ENCODE measurements at regions not wholly inside any gene's neighbourhood (a gene's known extent, or its start where the extent isn't known, plus 50 kb on each side); places are given as distances from the start of the nearest gene placed in this dataset.

DNA sequence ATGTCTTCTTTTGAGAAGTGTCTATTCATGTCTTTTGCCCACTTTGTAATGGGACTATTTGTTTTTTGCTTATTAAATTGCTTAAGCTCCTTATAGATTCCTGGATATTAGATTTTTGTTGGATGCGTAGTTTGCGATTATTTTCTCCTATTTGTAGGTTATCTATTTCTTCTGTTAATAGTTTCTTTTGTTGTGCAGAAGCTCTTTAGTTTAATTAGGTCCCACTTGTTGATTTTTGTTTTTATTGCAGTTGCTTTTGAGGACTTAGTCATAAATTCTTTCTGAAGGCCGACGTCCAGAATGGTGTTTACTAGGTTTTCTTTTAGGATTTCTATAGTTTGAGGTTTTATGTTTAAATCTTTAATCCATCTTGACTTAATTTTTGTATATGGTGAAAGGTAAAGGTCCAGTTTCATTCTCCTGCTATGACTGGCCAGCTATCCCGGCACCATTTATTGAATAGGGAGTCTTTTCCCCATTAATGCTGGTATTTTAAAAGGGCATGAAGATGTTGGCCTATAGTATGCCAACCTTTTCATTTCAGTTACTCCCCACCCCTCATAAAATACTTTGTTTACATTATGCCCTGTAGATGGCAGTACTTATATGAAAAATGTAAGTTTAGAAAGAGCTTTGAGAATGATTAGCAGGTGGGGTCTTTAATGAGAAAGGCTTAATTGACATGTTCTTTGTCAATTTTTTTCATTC, 62.9 kb upstream of the PSMA6 start:
- H3K4me3 ChIP-seq (ENCODE audit: low read depth, low read length), result no peak overlapping the region
- H3K27ac ChIP-seq (ENCODE audit: extremely low read depth, low read depth, low read length), result no peak overlapping the region
- no peaks in the 10 kb centered on the region for H3K36me3 ChIP-seq (ENCODE audit: control insufficient read depth in 2 of 2, insufficient read depth in 1 of 2, low read length in 2 of 2)
- ChIA-PET CTCF (interaction anchor here (0.6 to 2.9 kb wide), 15 partner anchors 9 to 193 kb away, joined by 3 to 12 read pairs (median 3); partner anchors contain the start of gene NFKBIA), POLR2A (interaction anchor here (1.0 kb wide), 1 partner anchor 63 kb away, joined by 3 read pairs; the partner anchor contains the start of gene PSMA6)
- no peaks in the 10 kb centered on the region; the same call in 1 of the 2 replicates for H3K9me3 ChIP-seq (ENCODE audit: control insufficient read depth, insufficient read depth, low read depth, low read length)
- no peaks in the 10 kb centered on the region for H3K4me1 ChIP-seq (ENCODE audit: control insufficient read depth, insufficient read depth, low read length)
- TF ChIP-seq KLF9 (tag by site-specific recombination; IDR thresholded peaks at IDR 0.05; ENCODE audit: low read depth), result no peak
- no peak for TF ChIP-seq HOXC10 (CRISPR knock-in tag; IDR thresholded peaks at IDR 0.05)
- TF ChIP-seq ZNF670 (tag by site-specific recombination; IDR thresholded peaks at IDR 0.05; ENCODE audit: low read depth), result no peak
- TF ChIP-seq ZNF660 (tag by site-specific recombination; IDR thresholded peaks at IDR 0.05), result no peak
- no peak for TF ChIP-seq AEBP2 (tag by site-specific recombination; IDR thresholded peaks at IDR 0.05; ENCODE audit: borderline replicate concordance)
- TF ChIP-seq SCRT1 (tag by site-specific recombination; IDR thresholded peaks at IDR 0.05; ENCODE audit: borderline replicate concordance), result peak; percentile 82; the same call in 1 of the 2 replicates
- TF ChIP-seq, protein P1, sequence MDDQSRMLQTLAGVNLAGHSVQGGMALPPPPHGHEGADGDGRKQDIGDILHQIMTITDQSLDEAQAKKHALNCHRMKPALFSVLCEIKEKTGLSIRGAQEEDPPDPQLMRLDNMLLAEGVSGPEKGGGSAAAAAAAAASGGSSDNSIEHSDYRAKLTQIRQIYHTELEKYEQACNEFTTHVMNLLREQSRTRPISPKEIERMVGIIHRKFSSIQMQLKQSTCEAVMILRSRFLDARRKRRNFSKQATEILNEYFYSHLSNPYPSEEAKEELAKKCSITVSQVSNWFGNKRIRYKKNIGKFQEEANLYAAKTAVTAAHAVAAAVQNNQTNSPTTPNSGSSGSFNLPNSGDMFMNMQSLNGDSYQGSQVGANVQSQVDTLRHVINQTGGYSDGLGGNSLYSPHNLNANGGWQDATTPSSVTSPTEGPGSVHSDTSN (CRISPR knock-in tag; IDR thresholded peaks at IDR 0.05), result no peak
- TF ChIP-seq, protein P2, sequence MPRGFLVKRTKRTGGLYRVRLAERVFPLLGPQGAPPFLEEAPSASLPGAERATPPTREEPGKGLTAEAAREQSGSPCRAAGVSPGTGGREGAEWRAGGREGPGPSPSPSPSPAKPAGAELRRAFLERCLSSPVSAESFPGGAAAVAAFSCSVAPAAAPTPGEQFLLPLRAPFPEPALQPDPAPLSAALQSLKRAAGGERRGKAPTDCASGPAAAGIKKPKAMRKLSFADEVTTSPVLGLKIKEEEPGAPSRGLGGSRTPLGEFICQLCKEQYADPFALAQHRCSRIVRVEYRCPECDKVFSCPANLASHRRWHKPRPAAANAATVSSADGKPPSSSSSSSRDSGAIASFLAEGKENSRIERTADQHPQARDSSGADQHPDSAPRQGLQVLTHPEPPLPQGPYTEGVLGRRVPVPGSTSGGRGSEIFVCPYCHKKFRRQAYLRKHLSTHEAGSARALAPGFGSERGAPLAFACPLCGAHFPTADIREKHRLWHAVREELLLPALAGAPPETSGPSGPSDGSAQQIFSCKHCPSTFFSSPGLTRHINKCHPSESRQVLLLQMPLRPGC (tag by site-specific recombination; IDR thresholded peaks at IDR 0.05), result no peak
- TF ChIP-seq, protein P3, sequence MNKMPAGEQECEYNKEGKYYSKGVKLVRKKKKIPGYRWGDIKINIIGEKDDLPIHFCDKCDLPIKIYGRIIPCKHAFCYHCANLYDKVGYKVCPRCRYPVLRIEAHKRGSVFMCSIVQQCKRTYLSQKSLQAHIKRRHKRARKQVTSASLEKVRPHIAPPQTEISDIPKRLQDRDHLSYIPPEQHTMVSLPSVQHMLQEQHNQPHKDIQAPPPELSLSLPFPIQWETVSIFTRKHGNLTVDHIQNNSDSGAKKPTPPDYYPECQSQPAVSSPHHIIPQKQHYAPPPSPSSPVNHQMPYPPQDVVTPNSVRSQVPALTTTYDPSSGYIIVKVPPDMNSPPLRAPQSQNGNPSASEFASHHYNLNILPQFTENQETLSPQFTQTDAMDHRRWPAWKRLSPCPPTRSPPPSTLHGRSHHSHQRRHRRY (tag by site-specific recombination; IDR thresholded peaks at IDR 0.05), result no peak
- peak; percentile 87 for TF ChIP-seq SCRT2 (tag by site-specific recombination; IDR thresholded peaks at IDR 0.05)
- TF ChIP-seq, protein P4, sequence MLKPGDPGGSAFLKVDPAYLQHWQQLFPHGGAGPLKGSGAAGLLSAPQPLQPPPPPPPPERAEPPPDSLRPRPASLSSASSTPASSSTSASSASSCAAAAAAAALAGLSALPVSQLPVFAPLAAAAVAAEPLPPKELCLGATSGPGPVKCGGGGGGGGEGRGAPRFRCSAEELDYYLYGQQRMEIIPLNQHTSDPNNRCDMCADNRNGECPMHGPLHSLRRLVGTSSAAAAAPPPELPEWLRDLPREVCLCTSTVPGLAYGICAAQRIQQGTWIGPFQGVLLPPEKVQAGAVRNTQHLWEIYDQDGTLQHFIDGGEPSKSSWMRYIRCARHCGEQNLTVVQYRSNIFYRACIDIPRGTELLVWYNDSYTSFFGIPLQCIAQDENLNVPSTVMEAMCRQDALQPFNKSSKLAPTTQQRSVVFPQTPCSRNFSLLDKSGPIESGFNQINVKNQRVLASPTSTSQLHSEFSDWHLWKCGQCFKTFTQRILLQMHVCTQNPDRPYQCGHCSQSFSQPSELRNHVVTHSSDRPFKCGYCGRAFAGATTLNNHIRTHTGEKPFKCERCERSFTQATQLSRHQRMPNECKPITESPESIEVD (tag by site-specific recombination; IDR thresholded peaks at IDR 0.05), result peak; percentile 40
- no peak for TF ChIP-seq ZNF544 (tag by site-specific recombination; IDR thresholded peaks at IDR 0.05)
- TF ChIP-seq ZBTB7A (tag by site-specific recombination; IDR thresholded peaks at IDR 0.05; ENCODE audit: low read depth), result no peak
- no peak for TF ChIP-seq ZBTB48 (tag by site-specific recombination; IDR thresholded peaks at IDR 0.05)
- TF ChIP-seq, protein P5, sequence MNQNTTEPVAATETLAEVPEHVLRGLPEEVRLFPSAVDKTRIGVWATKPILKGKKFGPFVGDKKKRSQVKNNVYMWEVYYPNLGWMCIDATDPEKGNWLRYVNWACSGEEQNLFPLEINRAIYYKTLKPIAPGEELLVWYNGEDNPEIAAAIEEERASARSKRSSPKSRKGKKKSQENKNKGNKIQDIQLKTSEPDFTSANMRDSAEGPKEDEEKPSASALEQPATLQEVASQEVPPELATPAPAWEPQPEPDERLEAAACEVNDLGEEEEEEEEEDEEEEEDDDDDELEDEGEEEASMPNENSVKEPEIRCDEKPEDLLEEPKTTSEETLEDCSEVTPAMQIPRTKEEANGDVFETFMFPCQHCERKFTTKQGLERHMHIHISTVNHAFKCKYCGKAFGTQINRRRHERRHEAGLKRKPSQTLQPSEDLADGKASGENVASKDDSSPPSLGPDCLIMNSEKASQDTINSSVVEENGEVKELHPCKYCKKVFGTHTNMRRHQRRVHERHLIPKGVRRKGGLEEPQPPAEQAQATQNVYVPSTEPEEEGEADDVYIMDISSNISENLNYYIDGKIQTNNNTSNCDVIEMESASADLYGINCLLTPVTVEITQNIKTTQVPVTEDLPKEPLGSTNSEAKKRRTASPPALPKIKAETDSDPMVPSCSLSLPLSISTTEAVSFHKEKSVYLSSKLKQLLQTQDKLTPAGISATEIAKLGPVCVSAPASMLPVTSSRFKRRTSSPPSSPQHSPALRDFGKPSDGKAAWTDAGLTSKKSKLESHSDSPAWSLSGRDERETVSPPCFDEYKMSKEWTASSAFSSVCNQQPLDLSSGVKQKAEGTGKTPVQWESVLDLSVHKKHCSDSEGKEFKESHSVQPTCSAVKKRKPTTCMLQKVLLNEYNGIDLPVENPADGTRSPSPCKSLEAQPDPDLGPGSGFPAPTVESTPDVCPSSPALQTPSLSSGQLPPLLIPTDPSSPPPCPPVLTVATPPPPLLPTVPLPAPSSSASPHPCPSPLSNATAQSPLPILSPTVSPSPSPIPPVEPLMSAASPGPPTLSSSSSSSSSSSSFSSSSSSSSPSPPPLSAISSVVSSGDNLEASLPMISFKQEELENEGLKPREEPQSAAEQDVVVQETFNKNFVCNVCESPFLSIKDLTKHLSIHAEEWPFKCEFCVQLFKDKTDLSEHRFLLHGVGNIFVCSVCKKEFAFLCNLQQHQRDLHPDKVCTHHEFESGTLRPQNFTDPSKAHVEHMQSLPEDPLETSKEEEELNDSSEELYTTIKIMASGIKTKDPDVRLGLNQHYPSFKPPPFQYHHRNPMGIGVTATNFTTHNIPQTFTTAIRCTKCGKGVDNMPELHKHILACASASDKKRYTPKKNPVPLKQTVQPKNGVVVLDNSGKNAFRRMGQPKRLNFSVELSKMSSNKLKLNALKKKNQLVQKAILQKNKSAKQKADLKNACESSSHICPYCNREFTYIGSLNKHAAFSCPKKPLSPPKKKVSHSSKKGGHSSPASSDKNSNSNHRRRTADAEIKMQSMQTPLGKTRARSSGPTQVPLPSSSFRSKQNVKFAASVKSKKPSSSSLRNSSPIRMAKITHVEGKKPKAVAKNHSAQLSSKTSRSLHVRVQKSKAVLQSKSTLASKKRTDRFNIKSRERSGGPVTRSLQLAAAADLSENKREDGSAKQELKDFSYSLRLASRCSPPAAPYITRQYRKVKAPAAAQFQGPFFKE (tag by site-specific recombination; IDR thresholded peaks at IDR 0.05; ENCODE audit: borderline replicate concordance), result no peak
- no peak for TF ChIP-seq ZNF248 (tag by site-specific recombination; IDR thresholded peaks at IDR 0.05)
